ENCODE measurements at regions not wholly inside any gene's neighbourhood (a gene's known extent, or its start where the extent isn't known, plus 50 kb on each side); places are given as distances from the start of the nearest gene placed in this dataset.

GRCh38 chr7:80380957-80381356 is 130.9 kb downstream of the GNAT3 start:
- Mint-ChIP-seq H3K27ac (no peak overlapping the region), H3K4me3 (no peak overlapping the region), H3K36me3 (peaks cover 9% of the 10 kb centered on the region; the same call in 1 of the 2 replicates), H3K4me1 (peaks cover 5% of the 10 kb centered on the region), H3K27me3 (ENCODE audit: low read depth) (no peaks in the 10 kb centered on the region), H3K9me3 (peaks cover 10% of the 10 kb centered on the region)
- TF ChIP-seq JUN (CRISPR knock-in tag; IDR thresholded peaks at IDR 0.05) (no peak), MAX (CRISPR knock-in tag; IDR thresholded peaks at IDR 0.05) (no peak), GABPB1 (CRISPR knock-in tag; IDR thresholded peaks at IDR 0.05) (no peak), OVOL2 (CRISPR knock-in tag; IDR thresholded peaks at IDR 0.05; ENCODE audit: borderline replicate concordance) (no peak), KAT7 (CRISPR knock-in tag; IDR thresholded peaks at IDR 0.05; ENCODE audit: borderline replicate concordance) (no peak)
- no peak for ATAC-seq
- POLR2A ChIA-PET, result no interaction called here
- CTCF ChIA-PET, result no interaction called here
- no peak for DNase-seq (ENCODE audit: low spot score)

GRCh38 chr7:80379034-80379982 is 132.6 kb downstream of the GNAT3 start:
- H3K36me3 Mint-ChIP-seq, result peaks cover 9% of the 10 kb centered on the region; the same call in 1 of the 2 replicates
- ChIA-PET POLR2A (no interaction called here), CTCF (interaction anchor here (0.9 kb wide), 1 partner anchor 13 kb away, joined by 3 read pairs; no protein-coding TSS in a partner anchor)
- H3K27ac Mint-ChIP-seq, result no peak overlapping the region
- TF ChIP-seq ZNF281 (CRISPR knock-in tag; IDR thresholded peaks at IDR 0.05) (no peak), CREB1 (CRISPR knock-in tag; IDR thresholded peaks at IDR 0.05) (no peak), RELA (CRISPR knock-in tag; IDR thresholded peaks at IDR 0.05; ENCODE audit: borderline replicate concordance) (no peak), MXD4 (CRISPR knock-in tag; IDR thresholded peaks at IDR 0.05; ENCODE audit: borderline replicate concordance) (no peak)
- H3K27me3 Mint-ChIP-seq (ENCODE audit: low read depth), result no peaks in the 10 kb centered on the region
- ATAC-seq (no peak), DNase-seq (ENCODE audit: low spot score) (no peak)
- peaks cover 11% of the 10 kb centered on the region for H3K9me3 Mint-ChIP-seq
- no peak overlapping the region for H3K4me3 Mint-ChIP-seq
- peaks cover 5% of the 10 kb centered on the region for H3K4me1 Mint-ChIP-seq

- Mint-ChIP-seq H3K36me3 (peaks cover 9% of the 10 kb centered on the region; the same call in 1 of the 2 replicates), H3K4me3 (no peak overlapping the region), H3K27me3 (ENCODE audit: low read depth) (no peaks in the 10 kb centered on the region), H3K4me1 (peaks cover 18% of the 10 kb centered on the region), H3K9me3 (peaks cover 11% of the 10 kb centered on the region), H3K27ac (no peak overlapping the region)
- POLR2A ChIA-PET, result no interaction called here
- TF ChIP-seq EMX1 (CRISPR knock-in tag; IDR thresholded peaks at IDR 0.05) (no peak), FOXP4 (CRISPR knock-in tag; IDR thresholded peaks at IDR 0.05) (no peak), ZMAT4 (CRISPR knock-in tag; IDR thresholded peaks at IDR 0.05) (no peak), ETV6 (CRISPR knock-in tag; IDR thresholded peaks at IDR 0.05) (no peak), NFE2L1 (CRISPR knock-in tag; IDR thresholded peaks at IDR 0.05) (no peak), OVOL2 (CRISPR knock-in tag; IDR thresholded peaks at IDR 0.05; ENCODE audit: borderline replicate concordance) (no peak), SMAD3 (CRISPR knock-in tag; IDR thresholded peaks at IDR 0.05; ENCODE audit: borderline replicate concordance) (no peak), ZNF232 (CRISPR knock-in tag; IDR thresholded peaks at IDR 0.05) (no peak), CREB1 (CRISPR knock-in tag; IDR thresholded peaks at IDR 0.05) (no peak), ZNF425 (CRISPR knock-in tag; conservative IDR thresholded peaks at IDR 0.05) (no peak), PRRX2 (CRISPR knock-in tag; IDR thresholded peaks at IDR 0.05) (no peak), ZNF396 (CRISPR knock-in tag; IDR thresholded peaks at IDR 0.05; ENCODE audit: borderline replicate concordance) (no peak), ATF6 (CRISPR knock-in tag; IDR thresholded peaks at IDR 0.05) (no peak)
- CTCF ChIA-PET, result no interaction called here
- no peak for DNase-seq (ENCODE audit: low spot score)
- no peak for ATAC-seq
These were observed 137.5 kb downstream of the GNAT3 start for GRCh38 chr7:80374321-80374720.

Measured in WTC11 (cell line).